ENCODE measurements at regions not wholly inside any gene's neighbourhood (a gene's known extent, or its start where the extent isn't known, plus 50 kb on each side); places are given as distances from the start of the nearest gene placed in this dataset.

GRCh38 chr5:17088051-17088450, 129.4 kb upstream of the BASP1 start:
- TF ChIP-seq CTCF (IDR thresholded peaks at IDR 0.05), result no peak
- no peak for TF ChIP-seq POLR2A (IDR thresholded peaks at IDR 0.05)

Data from upper lobe of left lung (tissue), 4 donors.